ENCODE measurements at regions not wholly inside any gene's neighbourhood (a gene's known extent, or its start where the extent isn't known, plus 50 kb on each side); places are given as distances from the start of the nearest gene placed in this dataset.

DNA sequence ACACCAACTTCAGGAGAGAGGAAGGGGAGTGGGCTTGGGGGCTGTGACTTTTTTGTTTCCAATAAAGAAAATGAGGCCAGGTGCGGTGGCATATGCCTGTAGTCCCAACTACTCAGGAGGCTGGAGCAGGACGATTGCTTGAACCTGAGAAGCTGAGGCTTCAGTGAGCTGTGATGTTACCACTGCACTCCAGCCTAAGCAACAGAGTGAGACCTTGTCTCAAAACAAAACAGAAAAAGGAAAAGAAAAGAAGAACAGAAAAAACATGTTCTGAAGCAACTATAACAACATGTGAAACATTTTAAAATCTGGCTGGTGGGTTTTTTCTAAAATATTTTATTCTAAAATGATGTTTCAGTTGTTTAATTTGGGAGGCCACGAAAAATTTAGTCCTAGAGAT is 554.0 kb upstream of the ZFHX3 start:
- DNase-seq (ENCODE audit: low read depth) = no peak
- TF ChIP-seq, protein P1, sequence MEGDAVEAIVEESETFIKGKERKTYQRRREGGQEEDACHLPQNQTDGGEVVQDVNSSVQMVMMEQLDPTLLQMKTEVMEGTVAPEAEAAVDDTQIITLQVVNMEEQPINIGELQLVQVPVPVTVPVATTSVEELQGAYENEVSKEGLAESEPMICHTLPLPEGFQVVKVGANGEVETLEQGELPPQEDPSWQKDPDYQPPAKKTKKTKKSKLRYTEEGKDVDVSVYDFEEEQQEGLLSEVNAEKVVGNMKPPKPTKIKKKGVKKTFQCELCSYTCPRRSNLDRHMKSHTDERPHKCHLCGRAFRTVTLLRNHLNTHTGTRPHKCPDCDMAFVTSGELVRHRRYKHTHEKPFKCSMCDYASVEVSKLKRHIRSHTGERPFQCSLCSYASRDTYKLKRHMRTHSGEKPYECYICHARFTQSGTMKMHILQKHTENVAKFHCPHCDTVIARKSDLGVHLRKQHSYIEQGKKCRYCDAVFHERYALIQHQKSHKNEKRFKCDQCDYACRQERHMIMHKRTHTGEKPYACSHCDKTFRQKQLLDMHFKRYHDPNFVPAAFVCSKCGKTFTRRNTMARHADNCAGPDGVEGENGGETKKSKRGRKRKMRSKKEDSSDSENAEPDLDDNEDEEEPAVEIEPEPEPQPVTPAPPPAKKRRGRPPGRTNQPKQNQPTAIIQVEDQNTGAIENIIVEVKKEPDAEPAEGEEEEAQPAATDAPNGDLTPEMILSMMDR (IDR thresholded peaks at IDR 0.05; ENCODE audit: control insufficient read depth, extremely low read depth, insufficient read depth) = no peak
- H3K4me3 ChIP-seq (ENCODE audit: low read depth, low read length) = no peak overlapping the region

DNA sequence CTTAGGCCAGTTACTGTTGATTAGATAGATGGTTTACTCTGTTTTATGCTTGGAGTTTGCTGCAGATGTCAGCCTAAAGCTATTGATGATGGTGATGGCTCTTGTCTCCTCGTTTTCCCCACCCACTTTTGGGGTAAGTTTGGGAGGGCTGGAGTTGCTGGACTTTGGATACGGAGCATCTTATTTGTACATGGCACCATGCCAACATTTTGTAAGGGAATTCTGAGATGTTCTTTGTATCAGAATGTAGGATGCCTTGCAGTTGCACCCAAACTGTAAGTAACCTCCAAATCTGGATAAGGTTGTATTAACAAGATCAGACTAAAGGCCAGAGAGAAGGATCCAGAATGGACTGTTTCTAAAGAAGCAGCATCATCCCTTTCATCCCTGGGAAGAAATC is 551.9 kb upstream of the ZFHX3 start:
- no peak overlapping the region for H3K4me3 ChIP-seq (ENCODE audit: low read depth, low read length)
- TF ChIP-seq, protein P1 (IDR thresholded peaks at IDR 0.05; ENCODE audit: control insufficient read depth, extremely low read depth, insufficient read depth) = no peak
- no peak for DNase-seq (ENCODE audit: low read depth)

DNA sequence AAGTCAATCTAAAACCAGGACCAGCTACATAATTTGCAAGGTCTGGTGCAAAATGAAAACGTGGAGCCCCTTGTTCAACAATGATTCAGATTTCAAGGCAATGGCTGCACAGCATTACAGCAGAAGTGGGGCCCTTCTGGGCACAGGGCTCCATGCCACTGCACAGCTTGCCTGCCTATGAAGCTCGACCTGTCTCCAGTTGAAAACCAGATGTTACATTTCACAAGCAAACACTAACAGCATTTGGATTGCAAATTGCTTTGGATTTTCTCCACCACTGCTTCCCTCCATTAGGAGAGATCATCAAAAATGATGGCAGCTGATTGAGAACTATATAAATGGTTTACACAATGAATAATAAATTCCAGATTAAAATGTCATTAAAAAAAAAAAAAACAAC is 551.4 kb upstream of the ZFHX3 start:
- no peak overlapping the region for H3K4me3 ChIP-seq (ENCODE audit: low read depth, low read length)
- DNase-seq (ENCODE audit: low read depth) = no peak
- TF ChIP-seq, protein P1 (IDR thresholded peaks at IDR 0.05; ENCODE audit: control insufficient read depth, extremely low read depth, insufficient read depth) = no peak

DNA sequence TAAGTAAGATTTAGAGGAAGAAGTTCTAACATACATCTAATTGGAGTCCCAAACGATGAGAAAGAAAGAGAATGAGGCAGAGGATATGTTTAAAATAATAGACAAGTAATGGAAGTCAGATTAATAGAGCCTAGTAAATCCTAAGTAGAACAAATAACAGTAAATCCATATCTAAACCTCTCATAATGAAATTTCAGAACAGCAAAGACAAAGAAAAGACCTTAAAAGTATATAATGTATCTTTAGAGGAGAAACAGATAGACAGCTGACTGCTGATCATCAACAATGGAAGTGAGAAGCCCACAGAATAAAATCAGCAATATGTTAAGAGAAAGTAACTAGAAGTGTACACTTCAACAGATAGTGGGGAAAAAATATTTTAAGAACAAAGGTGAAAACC is 536.2 kb upstream of the ZFHX3 start:
- no peak overlapping the region for H3K4me3 ChIP-seq (ENCODE audit: low read depth, low read length)
- no peak for DNase-seq (ENCODE audit: low read depth)

DNA sequence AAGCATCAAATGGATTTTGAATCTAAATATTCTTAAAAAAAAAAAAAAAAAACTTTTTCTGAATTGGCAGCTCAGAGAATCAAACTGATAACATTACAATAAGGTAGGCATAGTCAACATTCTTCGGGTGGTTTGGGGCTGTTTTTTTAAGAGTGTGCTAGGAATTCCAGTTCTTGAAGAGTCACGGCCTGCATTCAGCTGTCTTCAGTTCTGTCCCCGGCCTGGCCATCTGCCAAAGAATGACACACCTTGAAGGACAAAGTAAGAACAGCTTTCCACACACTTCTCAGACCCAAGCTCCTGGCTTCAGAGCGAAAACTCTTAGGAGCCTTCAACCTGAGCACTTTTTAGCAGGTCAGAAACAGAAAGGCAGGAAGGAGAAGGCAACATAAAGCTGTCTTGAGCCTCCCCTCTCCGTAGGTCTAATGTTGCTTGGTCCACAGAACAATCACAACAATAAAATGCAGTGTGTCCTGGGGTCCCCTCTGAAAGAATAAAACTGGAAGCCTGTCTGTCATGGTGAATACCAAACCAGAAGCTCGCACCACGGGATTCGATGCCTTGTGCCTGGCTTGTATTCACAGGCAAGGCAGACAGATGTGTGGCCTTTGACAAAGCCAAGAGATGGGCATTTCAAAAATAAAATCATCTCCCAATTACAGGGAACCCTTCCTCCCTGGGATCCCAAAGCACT is 524.4 kb upstream of the ZFHX3 start:
- TF ChIP-seq, protein P1 (IDR thresholded peaks at IDR 0.05; ENCODE audit: control insufficient read depth, extremely low read depth, insufficient read depth) = no peak
- DNase-seq (ENCODE audit: low read depth) = peak; percentile 8
- H3K4me3 ChIP-seq (ENCODE audit: low read depth, low read length) = no peak overlapping the region

More for the DNA sequence above, 536.2 kb upstream of the ZFHX3 start:
- TF ChIP-seq, protein P1 (IDR thresholded peaks at IDR 0.05; ENCODE audit: control insufficient read depth, extremely low read depth, insufficient read depth) = no peak

DNA sequence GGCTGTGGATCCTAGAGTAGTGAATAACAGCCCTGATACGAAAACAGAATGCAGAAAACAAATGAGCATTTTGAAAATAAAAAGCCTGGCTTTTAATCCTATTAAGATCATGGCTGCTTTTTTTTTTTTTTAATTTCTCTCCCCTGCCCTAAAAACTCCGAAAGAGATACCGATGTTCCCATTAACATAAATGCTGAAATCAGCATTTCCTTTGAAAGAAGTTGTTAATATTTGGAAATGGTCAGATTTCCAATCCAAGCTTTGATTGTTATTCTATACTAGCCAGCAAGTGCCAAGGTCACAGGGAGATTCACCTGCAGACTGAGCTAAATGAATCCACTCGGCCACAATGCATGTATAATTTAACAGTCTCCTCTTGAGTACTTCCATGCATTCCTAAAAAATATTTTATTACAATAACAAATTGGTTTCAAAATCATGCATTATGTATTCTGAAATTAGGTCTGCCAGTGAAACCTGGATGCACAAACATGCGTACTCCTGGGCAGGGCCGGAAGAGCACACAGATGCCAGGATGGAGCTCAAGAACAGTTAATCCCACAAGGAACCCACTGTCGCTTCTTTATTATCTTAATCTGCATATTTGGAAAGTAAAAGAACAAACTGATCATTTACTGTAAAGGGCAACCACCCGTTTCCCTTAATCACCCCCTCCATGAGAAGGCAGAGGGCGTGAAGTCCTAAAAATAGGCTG is 521.5 kb upstream of the ZFHX3 start:
- no peak overlapping the region for H3K4me3 ChIP-seq (ENCODE audit: low read depth, low read length)
- DNase-seq (ENCODE audit: low read depth) = no peak
- TF ChIP-seq, protein P1 (IDR thresholded peaks at IDR 0.05; ENCODE audit: control insufficient read depth, extremely low read depth, insufficient read depth) = no peak
